GM23338 (cell line): ENCODE measurements at regions not wholly inside any gene's neighbourhood (a gene's known extent, or its start where the extent isn't known, plus 50 kb on each side); places are given as distances from the start of the nearest gene placed in this dataset.

Experiments
- ATAC-seq: fragments of 200-7000 bp; cut with Tn5 transposase; 3 replicates; pipeline ENCODE4 v1.9.1; 2020
- DNase-seq: peaks from one replicate; pipeline ENCODE4 v3.0.0-alpha.2; 2015; ENCODE audit warnings: low spot score
- H2AFZ ChIP-seq: fragments of 200-600 bp; sonication (generic); 2 replicates; pipeline ENCODE4 v1.8.0; 2016; ENCODE audit warnings: antibody characterized with exemption, mild to moderate bottlenecking, moderate library complexity
- H3F3A ChIP-seq: fragments of 200-600 bp; sonication (generic); replicated peaks from 2 replicates; pipeline ENCODE4 v1.8.0; 2017; ENCODE audit warnings: antibody characterized with exemption, mixed run types, low read depth
- H3K27ac ChIP-seq: fragments of 200-600 bp; sonication (generic); 2 replicates; pipeline ENCODE4 v1.6.1; 2016; ENCODE audit warnings: low read depth
- H3K27me3 ChIP-seq: fragments of 200-600 bp; sonication (generic); 2 replicates; pipeline ENCODE4 v1.8.0; 2016; ENCODE audit warnings: mild to moderate bottlenecking, mixed run types, moderate library complexity; ENCODE audit not compliant: insufficient read depth
- H3K36me3 ChIP-seq: fragments of 200-600 bp; sonication (generic); 2 replicates; pipeline ENCODE4 v1.8.0; 2016; ENCODE audit warnings: mild to moderate bottlenecking; ENCODE audit not compliant: insufficient read depth
- H3K4me1 ChIP-seq: fragments of 200-600 bp; sonication (generic); 2 replicates; pipeline ENCODE4 v1.8.0; 2016; ENCODE audit warnings: mild to moderate bottlenecking, moderate library complexity; ENCODE audit not compliant: insufficient read depth
- H3K4me2 ChIP-seq: fragments of 200-600 bp; sonication (generic); 2 replicates; pipeline ENCODE4 v1.7.1; 2017; ENCODE audit warnings: mixed run types
- H3K4me3 ChIP-seq: fragments of 200-600 bp; sonication (generic); 2 replicates; pipeline ENCODE4 v1.6.1; 2016; ENCODE audit warnings: mixed run types
- H3K79me2 ChIP-seq: fragments of 200-600 bp; sonication (generic); replicated peaks from 2 replicates; pipeline ENCODE4 v1.8.0; 2017; ENCODE audit warnings: mild to moderate bottlenecking; ENCODE audit not compliant: insufficient read depth
- H3K9me2 ChIP-seq: fragments of 200-600 bp; sonication (generic); 2 replicates; pipeline ENCODE4 v1.8.0; 2017; ENCODE audit not compliant: insufficient read depth
- H4K20me1 ChIP-seq: fragments of 200-600 bp; sonication (generic); replicated peaks from 2 replicates; pipeline ENCODE4 v1.8.0; 2017; ENCODE audit warnings: mild to moderate bottlenecking; ENCODE audit not compliant: insufficient read depth
- H3K27ac Mint-ChIP-seq: 2 replicates; pipeline ENCODE4 v1.8.0; 2020; ENCODE audit warnings: inconsistent platforms, mild to moderate bottlenecking, moderate library complexity, mixed read lengths
- H3K27me3 Mint-ChIP-seq: 3 replicates; pipeline ENCODE4 v1.8.0; 2022; ENCODE audit warnings: low read depth, mild to moderate bottlenecking, moderate library complexity, mixed read lengths, inconsistent platforms; ENCODE audit not compliant: insufficient read depth, poor library complexity
- H3K36me3 Mint-ChIP-seq: 3 replicates; pipeline ENCODE4 v1.8.0; 2021; ENCODE audit warnings: low read depth, mild to moderate bottlenecking, inconsistent platforms, moderate library complexity, mixed read lengths
- H3K4me1 Mint-ChIP-seq: 3 replicates; pipeline ENCODE4 v1.8.0; 2020; ENCODE audit warnings: mild to moderate bottlenecking, inconsistent platforms, mixed read lengths
- H3K4me3 Mint-ChIP-seq: 3 replicates; pipeline ENCODE4 v1.8.0; 2021; ENCODE audit warnings: moderate library complexity, mild to moderate bottlenecking, inconsistent platforms, mixed read lengths
- H3K9me3 Mint-ChIP-seq: 3 replicates; pipeline ENCODE4 v1.8.0; 2020; ENCODE audit warnings: moderate library complexity, mild to moderate bottlenecking, inconsistent platforms, mixed read lengths
- CREB1 ChIP-seq: fragments of 250-450 bp; sonication (Bioruptor Pico); IDR thresholded peaks from 2 replicates; pipeline ENCODE4 v1.5.0; 2020; ENCODE audit warnings: low read depth, mild to moderate bottlenecking, moderate library complexity
- CTCF ChIP-seq, 2 experiments: fragments of 200-600 bp in 1 of 2; sonication (generic) in 1 of 2; conservative IDR thresholded peaks; 2 replicates each; pipeline versions ENCODE4 v1.5.1 to v1.6.1; 2016 to 2017; ENCODE audit warnings: antibody characterized with exemption in 2 of 2, low read depth in 2 of 2, mild to moderate bottlenecking in 2 of 2, moderate library complexity in 1 of 2
- ETS1 ChIP-seq: IDR thresholded peaks from 2 replicates; pipeline ENCODE4 v1.6.1; 2016; ENCODE audit warnings: antibody characterized with exemption
- EZH2 ChIP-seq: fragments of 200-600 bp; sonication (generic); IDR thresholded peaks from one replicate; pipeline ENCODE4 v1.8.0; 2017; ENCODE audit warnings: antibody characterized with exemption, mild to moderate bottlenecking, low read depth; ENCODE audit not compliant: unreplicated experiment
- EZH2phosphoT487 ChIP-seq: fragments of 200-600 bp; sonication (generic); IDR thresholded peaks from one replicate; pipeline ENCODE4 v1.8.1; 2018; ENCODE audit warnings: antibody characterized with exemption; ENCODE audit not compliant: unreplicated experiment
- JUNB ChIP-seq: IDR thresholded peaks from one replicate; pipeline ENCODE4 v1.6.1; 2016; ENCODE audit warnings: antibody characterized with exemption; ENCODE audit not compliant: unreplicated experiment
- NANOG ChIP-seq: IDR thresholded peaks from 2 replicates; pipeline ENCODE4 v1.6.1; 2016; ENCODE audit warnings: antibody characterized with exemption, borderline replicate concordance
- POLR2AphosphoS5 ChIP-seq: IDR thresholded peaks from 2 replicates; pipeline ENCODE4 v1.6.1; 2016; ENCODE audit warnings: antibody characterized with exemption, low read depth
- REST ChIP-seq: IDR thresholded peaks from one replicate; pipeline ENCODE4 v1.6.1; 2018; ENCODE audit warnings: antibody characterized with exemption; ENCODE audit not compliant: unreplicated experiment
- STAT1 ChIP-seq: IDR thresholded peaks from one replicate; pipeline ENCODE4 v1.6.1; 2016; ENCODE audit warnings: antibody characterized with exemption; ENCODE audit not compliant: unreplicated experiment
- ZNF114 ChIP-seq: fragments of 250-450 bp; sonication (Bioruptor Pico); IDR thresholded peaks from 2 replicates; pipeline ENCODE4 v1.5.0; 2020; ENCODE audit warnings: mild to moderate bottlenecking, moderate library complexity
- ZNF331 ChIP-seq: fragments of 250-450 bp; sonication (Bioruptor Pico); IDR thresholded peaks from 2 replicates; pipeline ENCODE4 v1.5.0; 2020; ENCODE audit warnings: low read depth, mild to moderate bottlenecking, moderate library complexity
- ZNF462 ChIP-seq: fragments of 250-450 bp; sonication (Bioruptor Pico); IDR thresholded peaks from 2 replicates; pipeline ENCODE4 v1.5.0; 2020; ENCODE audit warnings: mild to moderate bottlenecking, moderate library complexity

GRCh38 chr1:95924684-95925083, 690.7 kb downstream of the RWDD3 start:
- Histone ChIP-seq H4K20me1 (no peaks in the 10 kb centered on the region), H3K9me2 (no peaks in the 10 kb centered on the region), H3K79me2 (no peaks in the 10 kb centered on the region), H3K4me2 (no peak overlapping the region), H3K36me3 (no peaks in the 10 kb centered on the region), H3F3A (no peaks in the 10 kb centered on the region), H3K4me1 (no peaks in the 10 kb centered on the region), H3K27ac (no peak overlapping the region), H3K4me3 (no peak overlapping the region), H2AFZ (no peak overlapping the region), H3K27me3 (no peaks in the 10 kb centered on the region)
- no peaks in the 10 kb centered on the region for H3K27me3 Mint-ChIP-seq
- H3K4me3 Mint-ChIP-seq, result no peak overlapping the region
- no peaks in the 10 kb centered on the region for H3K4me1 Mint-ChIP-seq
- DNase-seq, result no peak
- no peak overlapping the region for H3K27ac Mint-ChIP-seq
- TF ChIP-seq ETS1 (no peak), ZNF462 (no peak), POLR2AphosphoS5 (no peak), STAT1 (no peak), ZNF331 (CRISPR knock-in tag) (no peak), REST (no peak), CREB1 (no peak), CTCF (conservative IDR thresholded peaks at IDR 0.05; ENCODE audit: low read depth in 2 of 2) (no peak), EZH2 (no peak), JUNB (no peak), EZH2phosphoT487 (no peak), NANOG (no peak), ZNF114 (CRISPR knock-in tag) (no peak)
- no peaks in the 10 kb centered on the region for H3K9me3 Mint-ChIP-seq
- no peaks in the 10 kb centered on the region for H3K36me3 Mint-ChIP-seq
- ATAC-seq, result no peak
